Activated CD8-positive, alpha-beta memory T cell treated with anti-CD3 and anti-CD28 coated beads for 24 hours (primary cell): ENCODE measurements at regions not wholly inside any gene's neighbourhood (a gene's known extent, or its start where the extent isn't known, plus 50 kb on each side); places are given as distances from the start of the nearest gene placed in this dataset.
"Not testable (repeated sequence)": the region's sequence is repeated elsewhere in the genome, so short reads cannot be mapped to it uniquely, and the experiment has no call there.

ENCODE experiments used
- DNase-seq: peaks from one replicate; pipeline ENCODE4 v3.0.0-alpha.2; 2020

- no peak for DNase-seq
Measured at GRCh38 chrX:102784550-102784949, 64.0 kb downstream of the GPRASP3 start.

DNA sequence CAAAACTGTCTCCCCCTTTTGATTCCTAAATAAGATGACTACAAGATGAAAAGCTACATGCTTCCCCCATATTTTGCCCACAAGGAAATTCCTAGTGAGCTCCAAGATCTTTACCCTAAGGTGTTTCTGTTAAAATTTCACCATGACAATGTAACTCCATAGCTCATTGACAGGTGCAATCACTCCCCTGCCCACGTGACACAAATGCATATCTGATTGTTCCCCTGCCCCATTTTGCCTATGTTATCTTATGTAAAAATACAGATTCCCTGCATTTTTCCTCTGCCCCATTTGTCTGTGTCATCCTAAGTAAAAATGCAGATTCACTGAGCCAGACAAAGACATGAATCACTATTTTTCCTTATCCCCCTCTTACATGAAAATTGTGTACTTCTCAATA is 66.7 kb downstream of the GPRASP3 start:
- no peak for DNase-seq

- DNase-seq: no peak
Measured at GRCh38 chrX:102808336-102808735, 87.8 kb downstream of the GPRASP3 start.

- not testable (repeated sequence) for DNase-seq
Measured at GRCh38 chrX:102818269-102818668, 97.7 kb downstream of the GPRASP3 start.

DNA sequence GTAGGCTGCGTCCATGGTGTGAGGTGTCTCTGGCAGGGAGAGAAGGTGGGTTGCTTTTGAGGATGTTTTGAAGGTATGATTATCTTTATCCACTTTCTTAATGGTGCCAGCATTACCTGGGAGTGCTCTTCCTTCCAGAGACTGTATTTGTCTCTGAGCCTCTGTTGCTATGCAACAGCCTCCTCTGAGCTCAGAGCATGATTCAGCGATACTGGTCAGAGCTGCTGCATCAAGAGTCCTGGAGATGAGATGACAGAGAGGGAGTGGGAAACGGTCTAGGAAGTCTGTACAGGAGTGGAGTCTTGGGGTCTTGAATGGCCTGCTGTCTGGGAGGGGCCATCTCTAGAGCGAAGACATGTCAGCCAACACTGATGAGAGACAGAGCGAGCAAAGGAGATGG is 104.4 kb upstream of the RAB40AL start:
- DNase-seq: no peak

DNA sequence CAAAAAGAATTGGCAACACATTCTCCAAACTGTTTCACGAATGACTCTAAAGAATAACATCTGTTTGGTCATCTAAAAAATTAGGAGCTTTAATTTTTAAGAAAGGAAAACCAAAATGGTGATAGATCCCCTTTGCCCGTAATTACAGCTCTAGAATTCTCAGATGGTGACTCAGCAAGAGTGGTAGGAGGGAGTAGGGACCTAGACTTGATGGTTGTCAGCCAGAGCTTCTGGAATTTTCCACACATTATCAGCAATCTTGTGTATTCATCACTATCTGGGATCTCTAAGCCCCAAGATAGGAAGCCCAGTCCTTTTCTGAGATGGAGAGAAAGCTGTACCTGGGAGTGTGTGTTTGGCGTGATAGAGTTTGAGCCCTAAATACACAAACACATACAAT is 103.9 kb upstream of the RAB40AL start:
- no peak for DNase-seq

DNA sequence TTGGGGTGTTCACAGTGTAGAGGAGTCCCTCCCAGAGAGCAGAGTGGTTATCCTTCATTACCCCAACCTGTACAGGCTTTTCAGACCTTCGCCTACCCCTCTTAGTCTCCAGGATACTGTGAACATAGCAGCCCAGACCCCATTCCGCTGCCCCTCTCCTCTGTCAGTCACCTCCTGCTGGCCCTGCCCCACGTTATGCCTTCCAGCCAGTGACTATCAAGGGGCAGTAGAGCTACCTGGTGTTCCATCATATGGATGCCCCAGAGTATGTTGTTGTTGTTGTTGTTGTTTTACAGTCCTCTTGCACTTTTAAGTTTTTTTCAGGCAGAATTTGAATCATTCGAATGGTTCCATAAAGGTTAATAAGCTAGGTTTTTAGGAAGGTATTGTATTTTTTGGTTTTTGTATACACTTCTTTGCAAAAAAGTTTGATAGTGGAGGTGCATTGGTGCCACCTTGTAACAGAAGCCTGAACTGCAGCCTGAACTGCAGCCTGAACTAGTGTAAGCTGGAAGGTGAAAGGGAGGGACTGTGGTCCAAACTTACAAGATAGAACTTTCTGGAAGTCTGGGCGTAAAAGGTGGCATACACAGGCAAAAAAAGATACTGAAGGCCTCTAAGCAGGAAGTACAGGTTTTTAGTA is 101.4 kb upstream of the RAB40AL start:
- DNase-seq: no peak

DNA sequence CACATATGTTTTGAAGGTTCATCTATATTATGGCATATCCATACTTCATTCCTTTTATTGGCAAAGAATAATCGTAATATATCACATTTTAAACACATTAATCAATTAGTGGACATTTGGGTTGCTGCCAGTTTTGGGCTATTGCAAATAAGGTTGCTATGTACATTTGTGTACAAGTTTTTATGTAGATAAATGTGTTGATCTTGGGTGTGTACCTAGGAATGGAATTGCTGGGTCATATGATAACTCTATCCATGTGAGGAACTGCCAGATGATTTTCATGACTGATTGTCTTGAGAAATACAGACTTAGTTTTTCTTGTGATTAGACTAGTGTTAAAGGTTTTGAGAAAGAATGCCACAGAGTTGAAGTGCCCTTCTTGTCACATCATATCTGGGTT is 99.2 kb upstream of the RAB40AL start:
- DNase-seq: no peak

- no peak for DNase-seq
Measured at GRCh38 chrX:102840871-102841705, 96.0 kb upstream of the RAB40AL start.

GRCh38 chrX:102841706-102842003 is 95.4 kb upstream of the RAB40AL start:
- DNase-seq: no peak

- no peak for DNase-seq
Measured at GRCh38 chrX:102845020-102845419, 92.1 kb upstream of the RAB40AL start.

- DNase-seq: no peak
Measured at GRCh38 chrX:102846544-102847236, 90.4 kb upstream of the RAB40AL start.

DNA sequence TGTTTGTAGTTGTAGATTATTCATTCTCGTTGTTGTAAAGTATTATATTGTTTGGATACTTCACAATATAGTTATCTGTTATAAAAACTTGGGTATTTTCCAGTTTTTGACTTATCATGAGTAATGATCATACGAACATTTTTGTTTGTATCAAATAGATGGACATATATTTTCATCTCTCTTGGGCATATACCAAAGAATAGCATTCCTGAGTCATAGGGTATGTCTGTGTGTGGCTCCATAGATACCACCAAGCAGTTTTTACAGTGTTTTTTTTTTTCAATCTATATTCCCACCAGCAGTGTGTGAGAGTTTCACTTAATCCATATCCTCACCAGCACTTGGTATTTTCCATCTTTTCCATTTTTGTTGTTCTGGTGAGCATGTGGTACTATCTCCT is 89.7 kb upstream of the RAB40AL start:
- DNase-seq: no peak

GRCh38 chrX:102849396-102849795 is 87.7 kb upstream of the RAB40AL start:
- no peak for DNase-seq

GRCh38 chrX:102858826-102859549 is 78.1 kb upstream of the RAB40AL start:
- DNase-seq: not testable (repeated sequence)

DNA sequence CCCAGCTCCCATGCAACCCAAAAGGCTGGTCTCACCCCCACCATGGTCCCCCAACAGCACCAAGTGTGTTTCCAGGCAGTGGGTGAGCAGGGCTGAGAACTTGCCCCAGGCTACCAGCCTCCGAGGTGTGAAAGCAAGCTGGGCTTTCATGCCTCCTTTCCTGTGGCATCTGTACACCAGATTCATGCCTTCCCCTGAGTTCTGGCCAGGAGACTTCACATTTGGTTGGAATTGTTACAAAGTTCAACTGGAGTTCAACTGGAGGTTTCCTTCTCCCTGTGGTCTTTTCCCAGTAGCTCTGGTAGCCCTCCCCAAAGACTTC is 77.6 kb upstream of the RAB40AL start:
- DNase-seq: no peak

DNA sequence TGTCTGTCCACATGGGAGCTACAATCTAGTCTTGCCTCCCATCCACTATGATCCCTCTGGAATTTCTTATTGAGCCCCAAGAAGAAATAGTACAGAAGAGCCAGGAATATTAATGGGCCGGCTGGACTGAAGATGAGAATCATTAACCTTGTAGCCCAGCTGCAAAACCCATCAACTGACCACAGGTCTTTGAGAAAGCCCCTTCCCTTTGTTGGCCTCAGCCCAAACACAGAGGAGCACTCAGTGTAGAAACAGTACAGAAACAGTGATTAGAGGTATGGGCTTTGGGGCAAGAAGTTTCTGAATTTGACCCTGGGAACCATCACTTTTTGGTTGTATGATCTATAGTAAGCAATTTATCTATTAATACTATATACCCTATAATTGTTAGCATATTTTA is 76.8 kb upstream of the RAB40AL start:
- no peak for DNase-seq

GRCh38 chrX:102863735-102864134 is 73.3 kb upstream of the RAB40AL start:
- DNase-seq: peak; percentile 93

GRCh38 chrX:102866981-102867656 is 70.0 kb upstream of the RAB40AL start:
- no peak for DNase-seq

DNA sequence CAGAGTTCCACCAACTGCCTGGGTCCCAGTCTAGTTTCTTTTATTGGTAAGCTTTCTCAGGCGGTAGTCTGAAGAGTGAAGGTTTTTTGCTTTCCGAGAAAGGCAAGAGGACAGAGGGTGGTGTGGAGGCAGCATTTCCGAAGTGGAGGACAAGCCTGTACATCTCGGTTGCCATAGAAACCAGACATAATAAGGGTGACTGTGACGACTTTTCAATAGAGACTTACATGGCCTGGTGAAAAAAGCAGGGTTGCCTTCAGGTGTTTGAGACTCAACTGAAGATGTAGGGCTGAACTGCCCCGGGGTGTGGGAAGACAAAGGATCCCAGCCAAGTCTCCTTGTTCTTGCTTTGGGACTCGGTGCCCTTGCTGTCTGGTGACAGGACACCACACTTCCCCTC is 53.6 kb upstream of the RAB40AL start:
- no peak for DNase-seq
